H54 (cell line): ENCODE measurements at regions not wholly inside any gene's neighbourhood (a gene's known extent, or its start where the extent isn't known, plus 50 kb on each side); places are given as distances from the start of the nearest gene placed in this dataset.
"Not testable (repeated sequence)": the region's sequence is repeated elsewhere in the genome, so short reads cannot be mapped to it uniquely, and the experiment has no call there.

Experiments used
- DNase-seq: peaks from one replicate; pipeline ENCODE4 v3.0.0; 2011; ENCODE audit warnings: low spot score, mixed read lengths; ENCODE audit not compliant: insufficient read length
- FAIRE-seq: peaks from 3 replicates; lab custom pipeline; 2011; peaks lifted over from hg19 to GRCh38; lab: Jason Lieb, UNC
- POLR2A ChIP-seq: IDR thresholded peaks from 2 replicates; pipeline ENCODE4 v1.6.1; 2011; ENCODE audit warnings: low read depth, mild to moderate bottlenecking, low read length

DNA sequence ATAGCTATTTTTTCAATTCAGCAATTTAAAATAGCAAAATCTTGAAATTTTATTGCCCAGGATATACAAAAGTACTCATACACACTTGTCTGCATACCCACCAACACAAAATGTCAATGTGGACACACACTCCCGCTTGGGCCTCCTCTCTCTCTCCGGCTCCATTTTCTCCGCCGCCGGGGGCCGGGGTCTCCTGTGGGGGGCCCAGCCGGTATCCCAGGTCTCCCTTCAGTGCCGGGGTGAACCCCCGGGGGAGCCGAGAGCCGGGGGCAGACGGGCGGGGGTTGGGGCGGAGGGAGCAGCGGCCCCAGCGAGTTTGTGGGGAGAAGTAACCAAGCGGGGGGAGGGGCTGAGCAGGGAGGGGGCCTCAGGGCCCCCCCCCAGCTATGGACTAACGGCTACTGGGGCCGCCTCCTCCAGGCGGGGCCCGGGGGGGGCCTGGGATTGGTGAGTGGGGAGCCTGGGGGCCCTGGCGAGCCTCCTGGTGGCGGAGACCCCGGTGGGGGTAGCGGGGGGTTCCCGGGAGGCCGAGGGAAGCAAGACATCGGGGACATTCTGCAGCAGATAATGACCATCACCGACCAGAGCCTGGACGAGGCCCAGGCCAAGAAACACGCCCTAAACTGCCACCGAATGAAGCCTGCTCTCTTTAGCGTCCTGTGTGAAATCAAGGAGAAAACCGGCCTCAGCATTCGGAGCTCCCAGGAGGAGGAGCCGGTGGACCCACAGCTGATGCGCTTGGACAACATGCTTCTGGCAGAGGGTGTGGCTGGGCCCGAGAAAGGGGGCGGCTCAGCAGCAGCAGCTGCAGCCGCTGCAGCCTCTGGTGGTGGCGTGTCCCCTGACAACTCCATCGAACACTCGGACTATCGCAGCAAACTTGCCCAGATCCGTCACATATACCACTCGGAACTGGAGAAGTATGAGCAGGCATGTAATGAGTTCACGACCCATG, 56.6 kb downstream of the CHST2 start:
- DNase-seq, FAIRE-seq: not testable (repeated sequence)

- FAIRE-seq, DNase-seq: not testable (repeated sequence)
Measured at GRCh38 chr3:143177965-143178364, 58.4 kb downstream of the CHST2 start.

- DNase-seq = not testable (repeated sequence)
Measured at GRCh38 chr3:143178775-143179548, 59.4 kb downstream of the CHST2 start.

DNA sequence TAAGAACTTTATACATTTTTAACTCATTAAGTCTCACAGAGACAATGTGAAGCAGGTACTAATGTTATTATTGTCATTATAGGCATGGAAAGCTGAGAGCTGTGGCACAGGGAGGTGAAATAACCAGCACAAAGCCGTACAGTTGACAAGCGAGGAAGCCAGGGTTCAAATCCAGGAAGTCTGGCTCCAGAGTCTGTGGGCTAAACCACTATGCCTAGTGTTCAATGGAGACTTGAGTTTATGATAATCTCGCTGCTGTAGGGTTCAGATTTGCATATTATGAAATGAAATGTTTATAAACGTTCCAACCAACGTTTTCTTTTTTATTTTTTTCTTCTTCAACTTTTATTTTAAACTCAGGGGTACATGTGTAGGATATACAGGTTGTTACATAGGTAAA, 60.0 kb downstream of the CHST2 start:
- no peak for TF ChIP-seq POLR2A
- DNase-seq (no peak), FAIRE-seq (no peak)

More at GRCh38 chr3:143178775-143179548, 59.4 kb downstream of the CHST2 start:
- FAIRE-seq = not testable (repeated sequence)

- FAIRE-seq, DNase-seq: not testable (repeated sequence)
Measured at GRCh38 chr3:143180860-143181259, 61.3 kb downstream of the CHST2 start.

DNA sequence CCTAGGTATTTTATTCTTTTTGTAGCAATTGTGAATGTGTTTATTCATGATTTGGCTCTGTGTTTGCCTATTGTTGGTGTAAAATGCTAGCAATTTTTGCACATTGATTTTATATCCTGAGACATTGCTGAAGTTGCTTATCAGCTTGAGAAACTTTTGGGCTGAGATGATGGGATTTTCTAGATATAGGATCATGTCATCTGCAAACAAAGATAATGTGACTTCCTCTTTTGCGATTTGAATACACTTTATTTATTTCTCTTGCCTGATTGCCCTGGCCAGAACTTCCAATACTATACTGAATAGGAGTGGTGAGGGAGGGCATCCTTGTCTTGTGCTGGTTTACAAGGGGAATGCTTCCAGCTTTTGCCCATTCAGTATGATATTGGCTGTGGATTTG, 62.4 kb downstream of the CHST2 start:
- DNase-seq, FAIRE-seq: not testable (repeated sequence)

GRCh38 chr3:143182866-143183664, 63.5 kb downstream of the CHST2 start:
- no peak for DNase-seq
- no peak for FAIRE-seq
- no peak for TF ChIP-seq POLR2A

GRCh38 chr3:143183665-143183964, 64.0 kb downstream of the CHST2 start:
- TF ChIP-seq POLR2A = no peak
- FAIRE-seq = no peak
- DNase-seq = no peak

GRCh38 chr3:143184099-143184498, 64.5 kb downstream of the CHST2 start:
- DNase-seq (no peak), FAIRE-seq (no peak)
- TF ChIP-seq POLR2A = no peak

GRCh38 chr3:143185401-143185800, 65.8 kb downstream of the CHST2 start:
- DNase-seq (no peak), FAIRE-seq (no peak)

GRCh38 chr3:143187111-143187510, 67.5 kb downstream of the CHST2 start:
- DNase-seq = no peak
- no peak for TF ChIP-seq POLR2A
- FAIRE-seq = no peak

More at GRCh38 chr3:143185401-143185800, 65.8 kb downstream of the CHST2 start:
- TF ChIP-seq POLR2A = no peak

DNA sequence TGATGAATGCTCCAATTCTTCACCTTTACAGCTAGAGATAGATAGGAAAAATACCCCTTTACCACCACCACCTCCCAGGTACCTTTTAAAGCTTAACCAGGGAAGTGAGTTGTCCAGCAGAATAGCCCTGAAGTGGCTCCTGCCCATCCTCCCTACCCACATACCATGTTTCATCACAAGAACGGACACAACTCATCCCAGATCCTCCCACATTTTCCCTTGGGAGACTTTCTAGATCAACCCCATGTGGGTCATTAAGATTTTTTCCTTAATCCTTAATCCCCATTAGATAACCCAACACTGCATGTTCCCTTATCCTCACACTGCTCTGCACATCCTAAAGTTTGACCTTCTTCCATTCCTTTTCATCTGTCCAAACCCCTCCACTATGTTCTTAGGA, 69.3 kb downstream of the CHST2 start:
- TF ChIP-seq POLR2A = no peak
- DNase-seq = no peak
- FAIRE-seq = no peak

- no peak for TF ChIP-seq POLR2A
- DNase-seq (no peak), FAIRE-seq (no peak)
Measured at GRCh38 chr3:143190101-143190500, 70.5 kb downstream of the CHST2 start.

GRCh38 chr3:143192193-143192592, 72.6 kb downstream of the CHST2 start:
- no peak for TF ChIP-seq POLR2A
- no peak for FAIRE-seq
- DNase-seq = no peak
